ENCODE measurements at regions not wholly inside any gene's neighbourhood (a gene's known extent, or its start where the extent isn't known, plus 50 kb on each side); places are given as distances from the start of the nearest gene placed in this dataset.

GRCh38 chr15:35208353-35208752 is 123.3 kb upstream of the NANOGP8 start:
- Histone ChIP-seq H2AFZ (no peak overlapping the region), H3K4me2 (ENCODE audit: unreplicated experiment) (no peak overlapping the region), H3K4me3 (no peak overlapping the region), H3K79me2 (ENCODE audit: insufficient read depth) (no peaks in the 10 kb centered on the region), H3F3A (ENCODE audit: insufficient read depth) (no peaks in the 10 kb centered on the region), H3K27ac (no peak overlapping the region), H3K9me3 (ENCODE audit: low read depth) (no peaks in the 10 kb centered on the region), H3K9ac (no peak overlapping the region), H3K9me2 (ENCODE audit: insufficient read depth) (no peaks in the 10 kb centered on the region), H3K4me1 (ENCODE audit: insufficient read depth) (no peaks in the 10 kb centered on the region), H3K27me3 (replicated peaks; ENCODE audit: insufficient read depth) (no peaks in the 10 kb centered on the region), H4K20me1 (ENCODE audit: insufficient read depth) (no peaks in the 10 kb centered on the region), H3K36me3 (ENCODE audit: low read depth) (no peaks in the 10 kb centered on the region)
- DNase-seq: no peak
- 68 to 74% methylated on average over 3 of the region's 3 CpGs for WGBS, 2 experiments (ENCODE audit: low coverage in 1 of 2, low lambda C conversion rate in 2 of 2, missing lambda C conversion rate in 2 of 2)
- TF ChIP-seq EZH2 (IDR thresholded peaks at IDR 0.05; ENCODE audit: insufficient read depth, poor library complexity, severe bottlenecking) (no peak), EZH2phosphoT487 (IDR thresholded peaks at IDR 0.05; ENCODE audit: insufficient read depth, low read depth) (no peak)
- in situ Hi-C loops (cut with MboI): no loop called here

DNA sequence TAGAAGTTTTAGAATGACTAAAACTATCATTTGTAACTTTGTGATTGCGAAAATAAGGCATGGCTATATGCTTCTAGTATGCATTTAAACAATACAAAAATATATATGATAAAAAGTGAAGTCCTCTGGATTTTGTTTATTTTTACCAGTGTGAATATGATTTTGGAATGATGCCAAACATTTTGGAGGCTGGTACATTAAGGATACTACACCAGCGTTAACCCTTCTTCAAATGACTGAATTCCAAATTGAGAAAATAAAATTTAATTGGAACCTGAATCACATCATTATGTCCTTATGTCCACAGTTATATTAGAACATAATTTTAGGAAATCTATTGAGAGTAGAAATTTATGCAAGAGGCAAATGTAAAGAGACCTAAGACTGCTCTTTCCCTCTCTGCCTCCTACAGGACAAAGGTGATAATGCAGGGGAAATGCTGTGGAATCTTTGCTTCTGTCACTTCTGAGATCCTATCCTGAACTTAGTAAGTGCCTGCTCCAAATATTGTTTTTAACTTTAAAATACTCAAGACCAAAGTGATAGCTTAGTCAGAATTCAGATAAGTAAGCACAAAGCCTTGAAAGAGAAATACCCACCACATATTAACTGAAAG is 121.1 kb upstream of the NANOGP8 start:
- Histone ChIP-seq H3K9ac (no peak overlapping the region), H2AFZ (no peak overlapping the region), H3K4me2 (ENCODE audit: unreplicated experiment) (no peak overlapping the region), H3K79me2 (ENCODE audit: insufficient read depth) (no peaks in the 10 kb centered on the region), H3K9me2 (ENCODE audit: insufficient read depth) (no peaks in the 10 kb centered on the region), H4K20me1 (ENCODE audit: insufficient read depth) (no peaks in the 10 kb centered on the region), H3K4me3 (no peak overlapping the region), H3K4me1 (ENCODE audit: insufficient read depth) (no peaks in the 10 kb centered on the region), H3K27ac (no peak overlapping the region), H3K9me3 (ENCODE audit: low read depth) (no peaks in the 10 kb centered on the region), H3F3A (ENCODE audit: insufficient read depth) (no peaks in the 10 kb centered on the region), H3K36me3 (ENCODE audit: low read depth) (no peaks in the 10 kb centered on the region), H3K27me3 (replicated peaks; ENCODE audit: insufficient read depth) (no peaks in the 10 kb centered on the region)
- in situ Hi-C loops (cut with MboI): no loop called here
- DNase-seq: no peak
- TF ChIP-seq EZH2 (IDR thresholded peaks at IDR 0.05; ENCODE audit: insufficient read depth, poor library complexity, severe bottlenecking) (no peak), EZH2phosphoT487 (IDR thresholded peaks at IDR 0.05; ENCODE audit: insufficient read depth, low read depth) (no peak)
- WGBS, 2 experiments (ENCODE audit: low coverage in 1 of 2, low lambda C conversion rate in 2 of 2, missing lambda C conversion rate in 2 of 2): 93 to 98% methylated on average over 2 of the region's 2 CpGs

DNA sequence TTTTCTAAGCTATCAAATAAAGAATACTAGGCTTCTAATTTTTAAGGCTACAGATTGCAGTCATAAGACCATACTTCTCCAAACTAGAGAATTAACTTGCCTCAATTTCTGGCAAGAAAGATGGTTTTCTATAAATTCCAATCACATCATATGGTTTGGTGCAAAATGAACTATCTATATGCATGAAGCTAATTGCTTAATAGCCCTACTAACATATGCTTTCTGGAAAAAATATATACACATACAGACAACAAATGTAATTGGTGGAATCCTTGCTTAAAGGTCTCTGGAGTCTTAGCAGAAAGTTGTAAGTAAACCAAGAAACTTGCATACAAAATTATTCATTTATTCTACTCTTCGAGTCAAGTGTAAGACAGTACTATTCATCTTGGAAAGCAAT is 113.1 kb upstream of the NANOGP8 start:
- no peaks in the 10 kb centered on the region for H3K36me3 ChIP-seq (ENCODE audit: low read depth)
- no peaks in the 10 kb centered on the region for H4K20me1 ChIP-seq (ENCODE audit: insufficient read depth)
- 75 to 79% methylated on average over 1 of the region's 1 CpG for WGBS, 2 experiments (ENCODE audit: low coverage in 1 of 2, low lambda C conversion rate in 2 of 2, missing lambda C conversion rate in 2 of 2)
- no peak overlapping the region for H3K27ac ChIP-seq
- in situ Hi-C loops (cut with MboI): no loop called here
- H3K27me3 ChIP-seq (replicated peaks; ENCODE audit: insufficient read depth): no peaks in the 10 kb centered on the region
- H3K79me2 ChIP-seq (ENCODE audit: insufficient read depth): no peaks in the 10 kb centered on the region
- H3K9me3 ChIP-seq (ENCODE audit: low read depth): no peaks in the 10 kb centered on the region
- no peak overlapping the region for H2AFZ ChIP-seq
- no peak overlapping the region for H3K4me3 ChIP-seq
- TF ChIP-seq EZH2 (IDR thresholded peaks at IDR 0.05; ENCODE audit: insufficient read depth, poor library complexity, severe bottlenecking) (no peak), EZH2phosphoT487 (IDR thresholded peaks at IDR 0.05; ENCODE audit: insufficient read depth, low read depth) (no peak)
- H3K9me2 ChIP-seq (ENCODE audit: insufficient read depth): no peaks in the 10 kb centered on the region
- H3K4me1 ChIP-seq (ENCODE audit: insufficient read depth): no peaks in the 10 kb centered on the region
- H3K9ac ChIP-seq: no peak overlapping the region
- no peak for DNase-seq
- H3K4me2 ChIP-seq (ENCODE audit: unreplicated experiment): no peak overlapping the region
- H3F3A ChIP-seq (ENCODE audit: insufficient read depth): no peaks in the 10 kb centered on the region

GRCh38 chr15:35197754-35198153 is 112.7 kb upstream of the NANOGP8 start:
- 11 to 14% methylated on average over 1 of the region's 1 CpG for WGBS, 2 experiments (ENCODE audit: low coverage in 1 of 2, low lambda C conversion rate in 2 of 2, missing lambda C conversion rate in 2 of 2)

GRCh38 chr15:35197306-35197705 is 112.2 kb upstream of the NANOGP8 start:
- in situ Hi-C loops (cut with MboI): no loop called here
- Histone ChIP-seq H3K4me1 (ENCODE audit: insufficient read depth) (no peaks in the 10 kb centered on the region), H3K27me3 (replicated peaks; ENCODE audit: insufficient read depth) (no peaks in the 10 kb centered on the region), H3K9me3 (ENCODE audit: low read depth) (no peaks in the 10 kb centered on the region), H3K79me2 (ENCODE audit: insufficient read depth) (no peaks in the 10 kb centered on the region), H3F3A (ENCODE audit: insufficient read depth) (no peaks in the 10 kb centered on the region), H3K9ac (no peak overlapping the region), H3K9me2 (ENCODE audit: insufficient read depth) (no peaks in the 10 kb centered on the region), H3K27ac (no peak overlapping the region), H3K4me3 (no peak overlapping the region), H3K4me2 (ENCODE audit: unreplicated experiment) (no peak overlapping the region), H2AFZ (no peak overlapping the region), H3K36me3 (ENCODE audit: low read depth) (no peaks in the 10 kb centered on the region), H4K20me1 (ENCODE audit: insufficient read depth) (no peaks in the 10 kb centered on the region)
- no peak for DNase-seq
- TF ChIP-seq EZH2phosphoT487 (IDR thresholded peaks at IDR 0.05; ENCODE audit: insufficient read depth, low read depth): no peak
- no peak for TF ChIP-seq EZH2 (IDR thresholded peaks at IDR 0.05; ENCODE audit: insufficient read depth, poor library complexity, severe bottlenecking)

More at GRCh38 chr15:35197754-35198153, 112.7 kb upstream of the NANOGP8 start:
- Histone ChIP-seq H3K79me2 (ENCODE audit: insufficient read depth) (no peaks in the 10 kb centered on the region), H2AFZ (no peak overlapping the region), H3K9ac (no peak overlapping the region), H4K20me1 (ENCODE audit: insufficient read depth) (no peaks in the 10 kb centered on the region), H3F3A (ENCODE audit: insufficient read depth) (no peaks in the 10 kb centered on the region), H3K4me2 (ENCODE audit: unreplicated experiment) (no peak overlapping the region), H3K36me3 (ENCODE audit: low read depth) (no peaks in the 10 kb centered on the region), H3K9me3 (ENCODE audit: low read depth) (no peaks in the 10 kb centered on the region), H3K4me1 (ENCODE audit: insufficient read depth) (no peaks in the 10 kb centered on the region), H3K27me3 (replicated peaks; ENCODE audit: insufficient read depth) (no peaks in the 10 kb centered on the region), H3K4me3 (no peak overlapping the region), H3K9me2 (ENCODE audit: insufficient read depth) (no peaks in the 10 kb centered on the region), H3K27ac (no peak overlapping the region)
- no peak for TF ChIP-seq EZH2 (IDR thresholded peaks at IDR 0.05; ENCODE audit: insufficient read depth, poor library complexity, severe bottlenecking)
- TF ChIP-seq EZH2phosphoT487 (IDR thresholded peaks at IDR 0.05; ENCODE audit: insufficient read depth, low read depth): no peak
- no peak for DNase-seq
- in situ Hi-C loops (cut with MboI): no loop called here

Measured in GM23248 (cell line).